ELR (cell line): ENCODE measurements at regions not wholly inside any gene's neighbourhood (a gene's known extent, or its start where the extent isn't known, plus 50 kb on each side); places are given as distances from the start of the nearest gene placed in this dataset.

Experiments
- DNase-seq: peaks from one replicate; pipeline ENCODE4 v3.0.0-alpha.2; 2015; ENCODE audit warnings: low read depth

GRCh38 chr21:18191139-18191538 is 53.5 kb upstream of the CHODL start:
- no peak for DNase-seq

GRCh38 chr21:18178509-18178908 is 66.1 kb upstream of the CHODL start:
- no peak for DNase-seq

DNA sequence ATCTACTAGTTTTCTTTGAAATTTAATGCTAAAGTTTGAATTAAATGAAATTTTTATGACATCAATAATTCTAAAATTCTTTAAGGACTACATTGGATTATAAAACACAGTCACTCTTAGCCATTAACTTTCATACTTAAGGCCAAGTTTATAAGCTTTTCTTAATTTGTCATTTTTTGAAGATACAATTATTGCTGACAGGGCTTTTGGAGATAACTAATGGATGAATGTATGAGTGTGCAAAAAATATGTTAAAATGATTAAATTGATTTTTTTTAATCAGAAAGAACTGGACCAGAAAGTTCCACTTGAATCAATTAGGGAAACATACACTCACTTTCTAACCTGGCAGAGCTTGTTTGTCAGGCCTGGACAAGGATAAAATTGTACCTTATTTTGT is 70.3 kb upstream of the CHODL start:
- DNase-seq = no peak

DNA sequence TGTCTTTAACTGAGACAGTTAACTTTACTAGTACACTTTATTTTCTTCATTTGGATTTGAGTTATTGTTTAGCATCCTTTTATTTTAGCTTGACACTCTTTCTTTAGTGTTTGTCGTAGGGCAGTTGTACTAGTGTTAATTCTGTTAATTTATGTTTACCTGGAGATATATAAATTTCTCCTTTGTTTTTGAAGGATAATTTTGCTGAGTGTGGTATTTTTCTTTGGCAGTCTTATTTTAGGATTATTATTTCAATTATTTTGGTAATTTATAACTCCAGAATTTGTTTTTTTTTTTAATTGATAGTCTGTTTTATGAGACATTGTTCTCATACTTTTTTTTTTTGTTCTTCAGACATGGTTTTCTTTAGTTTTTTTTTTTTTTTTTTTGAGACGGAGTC is 73.8 kb upstream of the CHODL start:
- no peak for DNase-seq

DNA sequence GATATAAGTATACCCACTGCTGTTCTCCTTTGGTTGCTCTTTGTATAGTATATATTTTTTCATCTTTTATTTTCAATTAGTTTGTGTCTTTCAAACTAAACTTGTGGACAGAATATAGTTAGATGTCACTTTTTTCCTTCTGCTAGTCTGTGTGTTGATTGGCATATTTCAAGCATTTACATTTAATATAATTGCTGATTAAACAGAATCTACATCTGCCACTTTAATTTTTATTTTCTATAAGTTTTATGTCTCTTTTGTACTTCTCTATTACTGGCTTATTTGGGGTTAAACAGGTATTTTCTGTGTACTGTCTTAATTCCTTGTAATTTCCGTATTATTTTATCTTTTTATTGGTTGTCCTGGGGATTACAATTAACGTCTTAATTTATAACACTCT is 74.4 kb upstream of the CHODL start:
- no peak for DNase-seq

GRCh38 chr21:18168108-18168507 is 76.5 kb upstream of the CHODL start:
- DNase-seq = no peak

GRCh38 chr21:18164933-18165332 is 79.7 kb upstream of the CHODL start:
- DNase-seq = no peak

- DNase-seq = no peak
These were observed 80.2 kb upstream of the CHODL start for GRCh38 chr21:18164483-18164882.

DNA sequence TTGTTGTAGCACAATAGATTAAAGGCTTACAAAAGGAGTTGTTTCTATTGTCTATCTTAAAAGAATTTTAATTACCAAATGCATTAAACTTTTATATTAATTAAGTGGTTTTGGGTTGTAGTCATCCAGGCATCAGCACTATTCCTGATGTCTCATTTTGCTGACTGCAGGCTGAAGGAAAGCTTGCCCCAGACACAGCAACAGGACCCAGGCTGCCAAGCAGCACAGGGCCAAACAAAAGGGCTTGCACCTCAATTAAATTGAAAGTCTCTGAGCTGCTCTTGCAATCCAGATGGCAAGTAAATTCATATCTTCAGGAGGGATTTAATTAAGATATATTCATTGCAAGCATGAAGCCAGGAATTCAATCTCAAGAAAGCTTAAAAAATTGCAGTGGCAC is 80.7 kb upstream of the CHODL start:
- DNase-seq = no peak

DNA sequence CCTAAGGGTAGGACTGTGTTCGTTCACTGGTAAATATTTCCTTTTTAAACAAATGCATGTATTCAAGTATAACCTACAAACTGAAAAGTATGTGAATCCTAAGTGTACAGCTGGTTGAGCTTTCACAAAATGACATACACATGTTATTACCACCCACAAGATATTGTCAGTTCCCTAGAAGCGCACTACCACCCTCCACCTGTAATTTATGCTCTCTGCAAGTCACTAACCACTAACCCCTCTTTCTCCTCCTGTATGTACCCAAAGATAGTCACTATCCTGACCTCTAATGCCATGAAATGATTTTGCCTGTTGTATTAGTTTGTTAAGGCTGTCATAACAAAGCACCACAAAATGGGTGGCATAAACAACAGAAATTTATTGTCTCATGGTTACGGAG is 82.8 kb upstream of the CHODL start:
- DNase-seq = no peak

GRCh38 chr21:18157406-18157805 is 87.2 kb upstream of the CHODL start:
- DNase-seq = no peak

- no peak for DNase-seq
These were observed 89.0 kb upstream of the CHODL start for GRCh38 chr21:18155508-18156193.

GRCh38 chr21:18153063-18153462 is 91.6 kb upstream of the CHODL start:
- no peak for DNase-seq

- DNase-seq = no peak
These were observed 92.3 kb upstream of the CHODL start for GRCh38 chr21:18152371-18152770.

GRCh38 chr21:18151046-18151445 is 93.6 kb upstream of the CHODL start:
- no peak for DNase-seq

- no peak for DNase-seq
These were observed 96.2 kb upstream of the CHODL start for GRCh38 chr21:18148401-18148800.

DNA sequence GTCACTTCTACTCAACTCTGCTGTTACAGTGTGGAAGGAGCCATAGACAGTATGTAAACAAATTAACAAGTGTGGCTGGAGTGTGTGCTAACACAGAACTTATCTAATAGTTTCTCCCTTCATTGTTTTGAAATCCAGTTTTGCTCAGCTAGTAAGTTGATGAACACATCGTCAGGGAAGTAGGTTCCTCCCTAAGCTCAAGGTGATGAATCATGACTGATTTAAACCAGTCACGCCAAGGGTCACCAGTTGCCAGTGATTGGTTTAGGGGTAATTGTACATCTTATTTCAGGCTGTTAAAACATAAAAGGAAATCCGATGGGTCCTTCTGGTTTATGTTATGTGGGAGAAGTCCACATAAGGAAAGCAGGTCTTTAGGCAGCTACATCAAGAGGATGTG is 97.0 kb upstream of the CHODL start:
- DNase-seq = no peak

- DNase-seq = no peak
These were observed 97.8 kb upstream of the CHODL start for GRCh38 chr21:18146820-18147219.

- DNase-seq = no peak
These were observed 100.3 kb upstream of the CHODL start for GRCh38 chr21:18144339-18144738.

GRCh38 chr21:18142655-18143054 is 102.0 kb upstream of the CHODL start:
- DNase-seq = no peak

- no peak for DNase-seq
These were observed 106.1 kb upstream of the CHODL start for GRCh38 chr21:18138507-18138906.

DNA sequence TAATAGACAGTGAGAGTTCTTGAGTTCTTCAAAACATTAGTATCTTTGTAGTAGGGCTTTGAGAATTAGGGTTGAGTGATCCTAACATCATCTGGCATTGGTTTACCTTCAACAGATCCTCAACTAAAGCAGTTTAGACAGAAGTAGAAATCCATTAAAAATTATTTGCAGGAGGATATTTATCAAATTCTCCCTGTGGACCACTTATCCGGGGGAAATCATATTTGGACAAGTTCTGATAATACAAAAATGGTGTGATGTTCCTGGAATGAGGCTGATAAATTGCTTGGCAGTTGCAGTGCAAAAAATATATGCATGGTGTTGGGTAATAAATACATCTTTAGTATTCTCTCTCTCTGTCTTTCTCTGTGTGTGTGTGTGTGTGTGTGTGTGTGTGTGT is 115.1 kb upstream of the CHODL start:
- DNase-seq = no peak

- DNase-seq = no peak
These were observed 126.1 kb upstream of the CHODL start for GRCh38 chr21:18118566-18118965.

DNA sequence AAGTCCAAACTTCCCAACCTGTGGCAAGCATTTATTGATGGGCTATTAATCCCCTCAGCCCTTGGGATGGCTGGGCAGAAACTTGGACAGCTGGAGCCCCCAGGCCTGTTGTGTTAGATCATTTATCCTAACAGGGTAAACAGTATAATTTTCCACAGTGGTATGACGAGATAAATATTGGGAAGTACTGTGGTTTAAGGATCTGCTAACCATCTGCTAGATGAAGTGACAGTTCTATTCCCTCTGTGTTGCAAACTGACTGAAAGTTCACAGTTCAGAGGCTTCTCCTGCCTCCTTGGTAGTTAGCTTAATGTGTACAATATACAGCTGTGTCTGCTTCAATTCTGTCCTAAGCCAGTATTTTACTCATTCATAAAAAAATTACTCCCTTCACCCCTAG is 127.5 kb upstream of the CHODL start:
- DNase-seq = no peak

GRCh38 chr21:18114810-18115209 is 129.8 kb upstream of the CHODL start:
- DNase-seq = no peak
